ENCODE measurements at regions not wholly inside any gene's neighbourhood (a gene's known extent, or its start where the extent isn't known, plus 50 kb on each side); places are given as distances from the start of the nearest gene placed in this dataset.

GRCh38 chr14:101001311-101002069 lies 98.0 kb upstream of the RTL1 start:
- no peak overlapping the region for H3K4me3 ChIP-seq (ENCODE audit: low read length)
- peak; percentile 87 for DNase-seq (ENCODE audit: low read depth)
- no peak for TF ChIP-seq CTCF (IDR thresholded peaks at IDR 0.05; ENCODE audit: insufficient read depth, low read depth, low read length, missing control alignments)

DNA sequence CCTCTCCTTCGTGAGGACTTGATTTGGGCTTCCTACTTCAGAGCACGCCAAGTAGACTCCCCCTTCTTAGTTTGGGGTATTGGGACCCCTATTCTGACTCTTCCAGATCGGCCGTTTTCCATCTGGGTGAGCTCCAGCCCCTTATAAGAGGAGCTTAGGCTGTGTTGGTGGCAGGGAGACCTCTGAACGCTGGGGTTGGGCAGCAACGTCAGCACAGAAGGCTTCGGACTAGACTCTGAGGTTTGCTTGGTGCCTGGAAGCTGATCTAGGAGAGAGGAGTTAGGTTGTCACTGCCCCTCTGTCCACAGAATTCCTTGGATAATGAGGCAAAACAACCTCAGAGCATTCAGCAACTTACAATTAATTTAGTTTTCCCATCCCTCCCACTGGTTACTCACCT lies 99.2 kb upstream of the RTL1 start:
- no peak for DNase-seq (ENCODE audit: low read depth)
- no peak for TF ChIP-seq CTCF (IDR thresholded peaks at IDR 0.05; ENCODE audit: insufficient read depth, low read depth, low read length, missing control alignments)
- H3K4me3 ChIP-seq (ENCODE audit: low read length), result no peak overlapping the region

DNA sequence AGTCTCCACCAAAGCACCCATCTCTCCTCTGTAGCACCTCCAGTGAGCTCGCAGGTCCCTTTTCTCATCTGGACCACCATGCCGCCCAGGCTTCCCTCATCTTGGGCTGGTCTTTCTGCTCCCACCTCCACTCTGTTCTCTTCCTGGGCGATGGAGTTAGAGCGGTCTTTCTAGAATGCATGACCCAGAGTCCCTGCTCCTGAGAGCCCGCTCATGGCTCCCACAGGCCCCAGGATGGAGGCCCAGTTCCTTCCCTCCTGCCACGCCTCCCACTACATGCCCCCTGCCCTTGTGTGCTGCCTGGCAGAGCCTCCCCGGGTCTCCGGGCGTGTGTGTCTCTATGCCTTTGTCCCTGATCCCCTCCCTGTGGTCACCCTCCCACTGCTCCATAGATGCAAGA lies 100.7 kb upstream of the RTL1 start:
- no peak for DNase-seq (ENCODE audit: low read depth)
- H3K4me3 ChIP-seq (ENCODE audit: low read length), result no peak overlapping the region
- no peak for TF ChIP-seq CTCF (IDR thresholded peaks at IDR 0.05; ENCODE audit: insufficient read depth, low read depth, low read length, missing control alignments)

- no peak for DNase-seq (ENCODE audit: low read depth)
- no peak overlapping the region for H3K4me3 ChIP-seq (ENCODE audit: low read length)
- no peak for TF ChIP-seq CTCF (IDR thresholded peaks at IDR 0.05; ENCODE audit: insufficient read depth, low read depth, low read length, missing control alignments)
Measured at GRCh38 chr14:101004954-101005353, 101.4 kb upstream of the RTL1 start.

DNA sequence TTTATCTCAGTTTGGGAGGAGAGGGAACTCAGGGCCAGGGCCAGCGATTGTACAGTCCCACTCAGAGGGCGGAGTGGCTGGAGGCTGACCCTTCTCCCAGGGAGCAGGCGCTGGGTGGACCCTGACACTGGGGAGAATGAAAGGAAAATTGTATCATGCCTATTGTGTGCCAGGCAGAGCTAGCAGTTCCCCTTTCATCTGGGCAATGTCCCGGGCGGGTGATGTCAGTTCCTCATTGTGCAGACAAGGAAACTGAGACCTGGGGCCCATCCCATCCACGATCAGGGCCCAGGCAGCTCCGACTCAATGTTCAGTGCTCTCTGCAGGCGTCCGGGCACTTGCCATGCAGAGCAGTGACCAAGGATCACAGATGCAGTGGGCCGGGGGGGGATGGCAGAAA lies 101.9 kb upstream of the RTL1 start:
- no peak for DNase-seq (ENCODE audit: low read depth)
- TF ChIP-seq CTCF (IDR thresholded peaks at IDR 0.05; ENCODE audit: insufficient read depth, low read depth, low read length, missing control alignments), result no peak
- no peak overlapping the region for H3K4me3 ChIP-seq (ENCODE audit: low read length)

DNA sequence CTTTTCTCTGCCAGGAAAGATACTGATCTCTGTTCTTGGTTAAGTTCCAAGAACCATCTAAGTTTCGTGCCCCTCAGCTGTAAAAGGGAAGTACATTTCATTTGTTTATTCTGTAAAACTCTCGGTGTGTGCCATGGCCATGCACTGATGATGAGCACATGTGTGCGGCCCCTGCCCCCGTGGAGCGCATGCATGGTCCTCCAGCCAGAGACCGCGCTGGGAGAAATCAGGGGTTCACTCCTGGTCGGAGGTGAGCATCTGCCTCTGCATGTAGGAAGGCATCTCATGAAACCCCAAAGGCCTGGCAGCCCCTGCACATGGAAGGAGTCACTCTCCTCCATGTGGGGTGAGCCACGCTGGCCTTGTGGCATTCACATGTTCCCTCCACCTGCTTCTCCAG lies 102.5 kb upstream of the RTL1 start:
- DNase-seq (ENCODE audit: low read depth), result no peak
- no peak overlapping the region for H3K4me3 ChIP-seq (ENCODE audit: low read length)
- TF ChIP-seq CTCF (IDR thresholded peaks at IDR 0.05; ENCODE audit: insufficient read depth, low read depth, low read length, missing control alignments), result no peak

DNA sequence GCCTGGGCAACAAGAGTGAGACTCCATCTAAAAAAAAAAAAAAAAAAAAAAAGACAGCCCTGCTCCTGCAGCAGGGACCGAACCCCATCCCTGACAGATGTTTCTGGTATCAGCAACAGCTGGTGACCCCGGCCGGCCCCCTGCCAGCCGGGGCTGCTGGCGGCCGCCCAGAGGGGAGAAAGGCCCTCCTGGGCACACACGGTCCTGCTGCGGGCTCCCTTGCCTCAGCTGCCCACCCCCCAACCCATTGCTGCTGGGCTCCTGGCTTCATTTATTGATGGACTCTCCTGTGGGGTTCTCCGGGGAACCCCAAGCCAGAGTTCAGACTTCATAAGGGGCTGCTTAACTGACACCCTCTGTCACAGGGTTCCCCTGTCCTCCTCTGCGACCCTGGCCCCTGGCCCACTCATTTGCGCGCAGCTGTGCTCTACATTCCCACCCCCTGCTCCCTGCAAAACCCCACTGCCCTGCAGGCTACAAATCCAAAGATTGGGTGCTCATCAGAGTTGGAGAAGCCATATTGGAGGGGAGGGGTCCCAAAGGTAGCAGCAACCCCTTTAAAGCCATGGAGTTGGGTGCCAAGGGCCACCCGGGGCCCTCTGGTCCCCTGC lies 103.6 kb upstream of the RTL1 start:
- no peak for TF ChIP-seq CTCF (IDR thresholded peaks at IDR 0.05; ENCODE audit: insufficient read depth, low read depth, low read length, missing control alignments)
- no peak for DNase-seq (ENCODE audit: low read depth)
- H3K4me3 ChIP-seq (ENCODE audit: low read length), result no peak overlapping the region

Measured in epithelial cell of esophagus (primary cell).